ENCODE measurements at regions not wholly inside any gene's neighbourhood (a gene's known extent, or its start where the extent isn't known, plus 50 kb on each side); places are given as distances from the start of the nearest gene placed in this dataset.

GRCh38 chr1:233844275-233844674 lies 60.2 kb upstream of the SLC35F3 start:
- Histone ChIP-seq H3T11ph (ENCODE audit: low read length) (no peak overlapping the region), H2BK120ac (ENCODE audit: low read depth, low read length, poor library complexity, severe bottlenecking) (no peak overlapping the region), H4K91ac (ENCODE audit: insufficient read length, low read depth, low read length) (no peak overlapping the region), H3K4ac (ENCODE audit: low read depth, low read length) (no peak overlapping the region), H3K56ac (ENCODE audit: insufficient read length, low read depth, low read length) (no peak overlapping the region), H4K5ac (ENCODE audit: insufficient read length, low read depth, low read length) (no peak overlapping the region), H3K23ac (ENCODE audit: insufficient read length, low read depth, low read length) (no peak overlapping the region), H2AFZ (ENCODE audit: low read length) (no peak overlapping the region), H3K18ac (ENCODE audit: insufficient read length, low read depth, low read length) (no peak overlapping the region), H2BK5ac (ENCODE audit: insufficient read length, low read length) (no peak overlapping the region), H2BK15ac (ENCODE audit: low read depth, low read length) (no peak overlapping the region), H2BK12ac (ENCODE audit: insufficient read length, low read depth, low read length) (no peak overlapping the region), H3K9ac (ENCODE audit: extremely low read depth, insufficient read length, low read length) (no peak overlapping the region), H3K27ac (ENCODE audit: insufficient read length, low read depth, low read length) (no peak overlapping the region), H3K9me3 (ENCODE audit: control insufficient read depth, low read depth, low read length) (no peaks in the 10 kb centered on the region), H3K23me2 (ENCODE audit: insufficient read length, low read depth, low read length, poor library complexity, severe bottlenecking) (no peaks in the 10 kb centered on the region), H3K14ac (ENCODE audit: insufficient read depth, low read length) (no peak overlapping the region), H3K79me1 (ENCODE audit: insufficient read depth, low read depth, low read length, poor library complexity, severe bottlenecking) (no peaks in the 10 kb centered on the region), H3K4me2 (ENCODE audit: insufficient read depth, insufficient read length, low read length) (no peak overlapping the region), H2AK5ac (ENCODE audit: insufficient read length, low read length) (no peak overlapping the region), H4K20me1 (ENCODE audit: control insufficient read depth, insufficient read depth, insufficient read length) (no peaks in the 10 kb centered on the region), H3K79me2 (ENCODE audit: insufficient read depth, low read length) (no peaks in the 10 kb centered on the region), H2BK20ac (ENCODE audit: low read depth, low read length, poor library complexity, severe bottlenecking) (no peak overlapping the region), H4K8ac (replicated peaks; ENCODE audit: insufficient read length, low read depth, low read length) (no peak overlapping the region), H3K27me3 (ENCODE audit: insufficient read depth, low read length) (no peaks in the 10 kb centered on the region), H3K4me1 (ENCODE audit: insufficient read depth, low read length) (no peaks in the 10 kb centered on the region)
- Mint-ChIP-seq H3K36me3 (ENCODE audit: insufficient read depth in 1 of 3, low read depth in 3 of 3) (no peaks in the 10 kb centered on the region), H3K4me3 (no peak overlapping the region), H3K4me1 (no peaks in the 10 kb centered on the region), H3K27ac (no peak overlapping the region), H3K27me3 (ENCODE audit: low read depth) (no peaks in the 10 kb centered on the region), H3K9me3 (peaks cover 0 to 3% of the 10 kb centered on the region in 2 experiments; a peak in 3 of 5 replicates)
- DNase-seq, result no peak
- no CpG with 5 or more reads among the region's 2 CpGs for WGBS (ENCODE audit: extremely low coverage, insufficient read length, low lambda C conversion rate)
- TF ChIP-seq CTCF (conservative IDR thresholded peaks at IDR 0.05), result no peak

Data from H9 (cell line).